ENCODE measurements at regions not wholly inside any gene's neighbourhood (a gene's known extent, or its start where the extent isn't known, plus 50 kb on each side); places are given as distances from the start of the nearest gene placed in this dataset.

DNA sequence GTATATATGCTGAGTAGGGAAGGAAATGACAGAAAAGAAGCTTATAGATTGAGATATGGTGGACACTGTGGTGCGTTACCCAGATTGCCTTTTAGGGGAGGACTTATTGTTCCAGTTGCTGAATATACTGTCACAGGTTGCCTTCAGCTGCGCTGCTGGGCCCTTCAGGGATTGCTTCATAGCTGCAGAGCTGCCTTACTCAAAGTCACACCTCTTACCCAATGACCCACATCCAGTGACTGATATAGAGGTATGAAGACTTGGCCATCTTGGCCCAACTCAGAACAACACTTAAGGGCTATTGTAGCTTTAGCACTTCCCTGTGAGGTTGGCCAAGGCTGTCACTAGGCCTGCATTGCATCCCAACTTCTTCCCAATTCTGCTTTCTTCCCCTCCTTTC, 63.4 kb upstream of the TMEM164 start:
- Histone ChIP-seq H3K4me1 (ENCODE audit: insufficient read depth) (no peaks in the 10 kb centered on the region), H3K36me3 (no peaks in the 10 kb centered on the region), H3K27me3 (no peaks in the 10 kb centered on the region), H3K4me3 (no peak overlapping the region), H3K27ac (no peak overlapping the region), H3K9me3 (no peaks in the 10 kb centered on the region)
- DNase-seq, result no peak
- TF ChIP-seq EP300 (IDR thresholded peaks at IDR 0.05), result no peak
- no peak for TF ChIP-seq POLR2A (IDR thresholded peaks at IDR 0.05)
- TF ChIP-seq CTCF (IDR thresholded peaks at IDR 0.05), result no peak
- intact Hi-C loops (cut with DNase I), result no loop called here
- WGBS, 3 donors, result 61 to 69% (median 66%) methylated on average over 2 of the region's 2 CpGs

DNA sequence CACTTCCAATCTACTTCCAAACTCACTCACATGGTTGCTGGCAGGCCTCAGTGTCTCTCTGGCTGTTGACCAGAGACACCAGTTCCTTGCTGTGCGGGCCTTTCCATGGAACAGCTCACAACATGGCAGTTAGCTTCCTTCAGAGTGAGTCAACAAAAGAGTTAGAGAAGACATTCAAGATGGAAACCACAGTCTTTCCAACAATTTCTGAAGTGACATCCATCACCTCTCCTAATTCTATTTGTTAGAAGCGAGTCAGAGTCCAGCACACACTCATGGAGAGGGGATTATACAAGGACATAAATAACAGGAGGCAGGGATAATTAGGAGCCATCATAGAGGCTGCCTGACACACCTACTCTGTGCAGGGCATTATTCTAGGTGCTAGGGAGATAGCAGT, 62.5 kb upstream of the TMEM164 start:
- Histone ChIP-seq H3K36me3 (no peaks in the 10 kb centered on the region), H3K9me3 (no peaks in the 10 kb centered on the region), H3K27ac (no peak overlapping the region), H3K4me1 (ENCODE audit: insufficient read depth) (no peaks in the 10 kb centered on the region), H3K27me3 (no peaks in the 10 kb centered on the region), H3K4me3 (no peak overlapping the region)
- no peak for DNase-seq
- intact Hi-C loops (cut with DNase I), result no loop called here
- TF ChIP-seq POLR2A (IDR thresholded peaks at IDR 0.05), result no peak
- no peak for TF ChIP-seq EP300 (IDR thresholded peaks at IDR 0.05)
- TF ChIP-seq CTCF (IDR thresholded peaks at IDR 0.05), result no peak
- 80 to 82% (median 81%) methylated on average over 2 of the region's 2 CpGs for WGBS, 3 donors

GRCh38 chrX:109943092-109943739, 59.7 kb upstream of the TMEM164 start:
- no peaks in the 10 kb centered on the region for H3K36me3 ChIP-seq
- TF ChIP-seq EP300 (IDR thresholded peaks at IDR 0.05) (no peak), POLR2A (IDR thresholded peaks at IDR 0.05) (no peak), CTCF (IDR thresholded peaks at IDR 0.05) (no peak)
- no peak overlapping the region for H3K4me3 ChIP-seq
- H3K27ac ChIP-seq, result no peak overlapping the region
- intact Hi-C loops (cut with DNase I), result no loop called here
- H3K9me3 ChIP-seq, result no peaks in the 10 kb centered on the region
- no peaks in the 10 kb centered on the region for H3K27me3 ChIP-seq
- 43 to 71% (median 50%) methylated on average over 2 of the region's 2 CpGs for WGBS, 3 donors
- DNase-seq, result no peak
- no peaks in the 10 kb centered on the region for H3K4me1 ChIP-seq (ENCODE audit: insufficient read depth)

DNA sequence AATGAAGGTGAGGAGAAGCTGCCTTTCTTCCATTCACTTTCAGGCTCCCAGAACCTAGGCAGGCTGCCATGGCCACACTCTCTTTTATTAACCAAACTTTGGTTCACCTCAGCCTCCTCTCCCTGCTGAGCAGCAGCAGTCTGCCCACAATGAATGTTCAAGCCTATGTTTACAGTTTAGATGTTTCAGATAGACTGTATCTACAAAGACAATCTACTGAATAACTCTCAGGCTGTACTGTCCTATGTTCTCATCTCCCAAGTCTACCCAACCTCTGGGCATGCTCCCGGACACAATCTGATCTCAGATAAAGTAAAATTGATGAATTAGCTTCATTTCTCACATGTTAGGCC, 59.2 kb upstream of the TMEM164 start:
- no peaks in the 10 kb centered on the region for H3K9me3 ChIP-seq
- WGBS, 3 donors, result 52 to 69% (median 60%) methylated on average over 1 of the region's 1 CpG
- intact Hi-C loops (cut with DNase I), result no loop called here
- H3K36me3 ChIP-seq, result no peaks in the 10 kb centered on the region
- H3K27me3 ChIP-seq, result no peaks in the 10 kb centered on the region
- no peaks in the 10 kb centered on the region for H3K4me1 ChIP-seq (ENCODE audit: insufficient read depth)
- TF ChIP-seq EP300 (IDR thresholded peaks at IDR 0.05), result no peak
- TF ChIP-seq CTCF (IDR thresholded peaks at IDR 0.05), result no peak
- TF ChIP-seq POLR2A (IDR thresholded peaks at IDR 0.05), result no peak
- no peak overlapping the region for H3K27ac ChIP-seq
- DNase-seq, result no peak
- H3K4me3 ChIP-seq, result no peak overlapping the region

Data from ovary (tissue), 7 donors.